ENCODE measurements at regions not wholly inside any gene's neighbourhood (a gene's known extent, or its start where the extent isn't known, plus 50 kb on each side); places are given as distances from the start of the nearest gene placed in this dataset.

DNA sequence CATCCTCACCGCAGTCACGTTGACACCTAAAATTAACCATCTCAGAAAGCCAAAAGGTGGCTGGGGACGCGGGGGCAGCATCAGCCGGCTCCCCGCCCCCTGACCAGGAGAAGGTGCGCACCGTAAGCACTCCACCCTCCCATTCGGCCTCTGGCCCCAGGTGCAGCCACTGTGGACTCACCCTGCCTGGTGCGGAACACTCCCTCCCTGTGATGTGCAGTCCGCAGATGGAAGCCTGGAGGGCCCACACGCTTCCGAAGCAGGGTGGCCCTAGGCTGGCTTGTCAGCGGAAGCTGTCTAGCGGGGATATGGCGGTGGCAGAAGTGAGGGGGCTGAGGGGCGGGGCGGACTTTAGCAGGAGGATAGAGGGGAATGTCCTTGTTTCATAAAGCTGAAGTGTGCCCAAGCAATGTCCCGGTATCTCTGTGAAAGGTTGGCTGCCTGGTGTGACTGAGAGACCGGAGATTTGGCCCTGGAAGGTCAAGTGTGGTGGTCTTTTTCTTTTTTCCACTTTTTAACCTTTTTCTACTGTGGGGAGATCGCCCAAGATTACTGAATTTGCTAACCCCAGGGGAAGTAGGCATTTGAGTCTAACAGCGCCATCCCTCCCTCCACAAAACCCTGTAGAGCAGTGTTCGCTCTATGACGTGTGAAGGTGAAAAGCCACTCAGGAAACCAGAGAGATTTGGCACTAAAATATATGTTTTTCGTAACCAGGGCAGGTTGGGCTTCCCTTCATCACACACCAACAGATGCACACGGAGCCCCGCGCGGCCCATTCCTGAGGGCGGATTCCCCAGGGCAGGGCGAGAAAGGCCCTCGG lies 74.7 kb downstream of the CXCL12 start:
- Mint-ChIP-seq H3K27ac (no peak overlapping the region), H3K27me3 (peaks cover 28% of the 10 kb centered on the region), H3K4me3 (no peak overlapping the region), H3K4me1 (ENCODE audit: low read depth) (peaks cover 9% of the 10 kb centered on the region), H3K9me3 (no peaks in the 10 kb centered on the region), H3K36me3 (ENCODE audit: low read depth) (no peaks in the 10 kb centered on the region)
- DNase-seq, result no peak

DNA sequence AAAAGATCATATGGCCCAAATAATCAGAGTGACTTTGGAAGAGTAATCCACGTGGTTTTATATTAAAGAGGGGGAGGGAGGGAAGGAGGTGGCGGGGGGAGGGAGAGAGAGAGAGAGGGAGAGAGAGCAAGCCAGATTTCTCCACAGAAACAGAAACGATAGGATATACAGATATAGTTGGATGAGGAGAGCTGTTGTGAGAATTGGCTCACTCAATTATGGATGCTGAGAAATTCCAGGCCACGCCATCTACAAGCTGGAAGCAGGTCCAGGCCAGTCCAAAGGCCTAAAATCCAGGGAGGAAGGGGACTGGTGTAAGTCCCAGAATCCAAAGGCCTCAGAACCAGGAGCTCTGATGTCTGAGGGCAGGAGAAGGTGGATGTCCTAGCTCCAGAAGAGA lies 75.5 kb downstream of the CXCL12 start:
- H3K4me1 Mint-ChIP-seq (ENCODE audit: low read depth), result peaks cover 9% of the 10 kb centered on the region
- H3K36me3 Mint-ChIP-seq (ENCODE audit: low read depth), result no peaks in the 10 kb centered on the region
- H3K4me3 Mint-ChIP-seq, result no peak overlapping the region
- peaks cover 28% of the 10 kb centered on the region for H3K27me3 Mint-ChIP-seq
- H3K27ac Mint-ChIP-seq, result no peak overlapping the region
- H3K9me3 Mint-ChIP-seq, result no peaks in the 10 kb centered on the region
- no peak for DNase-seq

DNA sequence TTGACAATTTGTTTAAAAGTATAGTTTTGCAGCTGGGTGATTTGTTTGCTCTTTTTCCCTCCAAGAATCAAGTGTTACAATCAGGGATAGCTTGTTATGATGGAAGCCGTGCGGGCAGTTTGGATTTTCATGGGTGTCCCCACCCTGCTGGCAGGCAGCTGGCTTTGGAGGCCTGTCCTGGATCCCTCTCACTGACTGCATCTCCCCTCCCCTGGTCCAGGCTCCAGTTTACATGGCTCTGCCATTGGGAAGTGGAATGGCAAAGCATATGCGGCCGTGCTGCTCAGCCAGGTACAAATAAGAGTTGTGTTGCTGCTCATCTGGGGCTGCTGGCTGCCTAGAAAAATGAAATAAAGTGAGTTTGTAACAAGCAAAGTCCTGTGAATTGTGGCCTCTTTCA lies 76.0 kb downstream of the CXCL12 start:
- no peaks in the 10 kb centered on the region for H3K9me3 Mint-ChIP-seq
- peaks cover 9% of the 10 kb centered on the region for H3K4me1 Mint-ChIP-seq (ENCODE audit: low read depth)
- no peak for DNase-seq
- no peak overlapping the region for H3K27ac Mint-ChIP-seq
- H3K4me3 Mint-ChIP-seq, result no peak overlapping the region
- peaks cover 25% of the 10 kb centered on the region for H3K27me3 Mint-ChIP-seq
- H3K36me3 Mint-ChIP-seq (ENCODE audit: low read depth), result no peaks in the 10 kb centered on the region

DNA sequence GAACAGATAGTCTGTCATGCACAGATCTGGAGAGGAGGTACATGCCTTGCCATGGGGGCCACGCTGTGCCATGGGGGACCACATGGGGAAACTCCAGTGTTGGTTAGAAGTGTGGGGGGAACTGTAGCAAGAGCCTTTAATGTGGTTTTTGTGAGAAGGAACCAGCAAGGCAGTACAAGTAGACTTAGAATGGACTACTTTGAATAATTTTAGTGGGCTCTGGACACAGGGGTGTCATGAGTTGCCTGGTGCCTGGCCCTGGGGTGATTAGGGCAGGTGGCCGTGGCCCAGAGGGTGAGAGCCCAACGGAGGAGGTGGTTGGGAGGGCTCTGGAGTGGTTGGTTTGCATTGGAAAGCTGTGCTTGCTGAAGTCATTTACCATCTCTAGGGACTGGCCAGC lies 77.2 kb downstream of the CXCL12 start:
- Mint-ChIP-seq H3K27ac (no peak overlapping the region), H3K4me3 (no peak overlapping the region), H3K4me1 (ENCODE audit: low read depth) (peaks cover 9% of the 10 kb centered on the region), H3K36me3 (ENCODE audit: low read depth) (no peaks in the 10 kb centered on the region), H3K9me3 (no peaks in the 10 kb centered on the region), H3K27me3 (peaks cover 20% of the 10 kb centered on the region)
- no peak for DNase-seq

DNA sequence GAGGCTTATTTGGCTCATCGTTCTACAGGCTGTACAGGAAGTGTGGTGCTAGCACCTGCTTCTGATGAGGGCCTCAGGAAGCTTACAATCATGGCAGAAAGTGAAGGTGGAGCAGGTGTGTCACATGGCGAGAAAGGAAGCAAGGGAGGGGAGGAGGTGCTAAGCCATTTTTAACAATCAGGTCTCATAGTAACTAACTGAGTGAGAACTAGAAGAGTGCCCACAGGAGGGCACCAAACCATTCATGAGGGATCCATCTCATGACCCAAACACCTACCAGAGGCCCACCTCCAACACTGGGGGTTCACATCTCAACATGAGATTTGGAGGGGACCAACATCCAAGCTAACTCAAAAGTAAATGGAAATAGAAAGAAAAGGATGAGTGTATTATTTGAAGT lies 78.1 kb downstream of the CXCL12 start:
- H3K4me3 Mint-ChIP-seq, result no peak overlapping the region
- peaks cover 9% of the 10 kb centered on the region for H3K4me1 Mint-ChIP-seq (ENCODE audit: low read depth)
- no peak for DNase-seq
- H3K27ac Mint-ChIP-seq, result no peak overlapping the region
- H3K9me3 Mint-ChIP-seq, result no peaks in the 10 kb centered on the region
- H3K27me3 Mint-ChIP-seq, result peaks cover 13% of the 10 kb centered on the region
- H3K36me3 Mint-ChIP-seq (ENCODE audit: low read depth), result no peaks in the 10 kb centered on the region

DNA sequence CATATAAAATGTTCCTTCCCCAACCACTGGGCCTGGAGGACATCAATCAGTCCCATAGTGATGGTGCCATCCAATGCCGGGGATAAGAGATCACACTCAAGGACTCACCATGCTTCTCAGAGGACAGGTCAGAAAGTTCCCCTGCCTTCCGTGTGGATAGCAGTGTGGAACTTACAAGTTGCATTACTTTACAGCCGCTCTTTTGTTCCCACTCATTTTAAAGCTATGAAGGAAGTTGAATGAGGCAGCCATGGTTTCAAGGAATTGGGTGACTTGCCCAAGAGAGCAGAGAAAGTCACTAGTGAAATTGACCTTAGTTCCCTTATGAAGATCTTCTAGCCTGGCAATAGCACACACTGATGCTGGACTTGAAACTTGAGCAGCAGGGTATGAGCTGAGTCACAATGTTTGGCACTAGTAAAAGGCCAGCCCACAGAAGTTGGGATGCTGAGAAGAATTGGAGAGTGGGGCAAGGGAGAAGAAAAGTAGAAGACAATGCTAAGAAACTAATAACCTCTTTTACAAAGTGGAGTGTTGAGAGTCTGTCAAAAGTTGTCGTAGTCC lies 78.7 kb downstream of the CXCL12 start:
- no peak for DNase-seq
- Mint-ChIP-seq H3K4me3 (no peak overlapping the region), H3K9me3 (no peaks in the 10 kb centered on the region), H3K36me3 (ENCODE audit: low read depth) (no peaks in the 10 kb centered on the region), H3K4me1 (ENCODE audit: low read depth) (peaks cover 4% of the 10 kb centered on the region), H3K27me3 (peaks cover 8% of the 10 kb centered on the region), H3K27ac (no peak overlapping the region)

DNA sequence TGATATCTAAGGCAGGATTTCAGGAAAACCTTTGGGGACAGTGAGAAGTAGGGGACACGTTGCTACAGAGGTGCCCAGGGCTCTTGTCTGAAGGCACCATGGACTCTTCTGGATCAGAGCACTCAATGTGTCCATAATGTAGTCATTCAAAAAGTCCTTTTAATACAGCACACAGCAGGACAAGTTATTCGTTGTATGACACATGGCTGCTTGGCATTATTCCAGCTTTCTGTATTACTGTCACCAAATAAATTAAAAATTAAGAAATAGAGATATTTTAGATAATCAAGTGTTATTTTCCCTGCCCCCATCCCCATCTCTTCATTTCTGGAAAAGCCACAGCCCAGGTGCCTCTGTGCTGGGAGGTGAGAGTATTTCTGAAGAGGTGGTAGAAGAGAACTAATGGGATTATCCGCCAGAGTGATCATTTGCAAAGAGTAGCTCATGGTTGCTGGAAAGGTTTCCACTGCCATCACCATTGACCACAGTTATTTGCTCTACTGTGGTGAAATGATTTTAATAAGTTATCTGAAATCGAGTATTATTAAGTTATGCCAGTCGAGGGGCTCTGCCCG lies 83.0 kb downstream of the CXCL12 start:
- Mint-ChIP-seq H3K9me3 (no peaks in the 10 kb centered on the region), H3K36me3 (ENCODE audit: low read depth) (no peaks in the 10 kb centered on the region), H3K27ac (no peak overlapping the region), H3K4me1 (ENCODE audit: low read depth) (no peaks in the 10 kb centered on the region), H3K27me3 (peaks cover 10% of the 10 kb centered on the region), H3K4me3 (no peak overlapping the region)
- DNase-seq, result no peak

DNA sequence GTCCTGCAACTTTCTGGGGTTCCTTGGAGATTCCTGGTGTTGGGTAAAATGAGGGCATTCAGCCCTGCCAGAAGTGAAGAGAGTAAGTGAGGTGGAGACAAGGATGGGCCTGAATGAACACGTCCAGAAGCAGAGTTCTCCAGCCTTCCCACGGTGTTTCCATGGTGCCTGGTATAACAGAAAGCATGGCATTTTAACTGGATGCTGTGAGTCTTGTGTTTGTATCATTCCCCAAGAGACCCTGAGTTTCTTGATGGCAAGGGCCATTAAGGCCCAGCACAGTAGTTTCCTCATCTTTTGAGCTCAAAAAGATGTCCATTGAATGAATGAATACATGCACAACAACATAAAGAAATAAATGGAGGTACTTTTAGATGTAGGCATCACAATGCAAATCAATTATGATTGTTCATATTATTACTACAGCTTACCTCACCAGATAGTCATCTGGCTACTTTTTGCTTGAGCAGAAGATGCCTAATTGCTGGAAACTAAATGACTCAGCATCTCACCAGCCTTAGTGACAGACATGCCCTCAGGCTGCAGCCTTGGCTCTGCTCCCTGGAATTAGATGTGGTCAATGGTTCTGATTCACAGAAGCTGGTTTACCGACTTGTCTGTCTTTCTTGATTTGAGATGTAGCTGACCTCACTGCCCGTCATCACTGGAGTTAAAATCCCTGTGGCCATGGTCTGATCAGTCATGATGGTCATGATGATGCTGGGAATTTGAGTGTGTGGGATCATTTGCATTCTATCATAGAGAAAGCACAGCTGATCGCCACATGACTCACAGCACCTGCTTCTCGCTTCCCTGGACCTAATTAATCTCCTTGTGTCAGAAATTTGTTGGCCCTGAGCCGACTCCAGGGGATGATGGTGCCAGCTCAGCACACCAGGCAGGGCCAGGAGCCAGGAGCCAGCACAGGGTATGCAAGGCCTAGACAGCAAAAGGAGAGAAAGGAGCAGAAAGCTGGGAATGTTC lies 83.9 kb downstream of the CXCL12 start:
- Mint-ChIP-seq H3K27ac (no peak overlapping the region), H3K9me3 (no peaks in the 10 kb centered on the region), H3K36me3 (ENCODE audit: low read depth) (no peaks in the 10 kb centered on the region), H3K4me1 (ENCODE audit: low read depth) (no peaks in the 10 kb centered on the region), H3K4me3 (no peak overlapping the region), H3K27me3 (peaks cover 14% of the 10 kb centered on the region)
- DNase-seq, result no peak

DNA sequence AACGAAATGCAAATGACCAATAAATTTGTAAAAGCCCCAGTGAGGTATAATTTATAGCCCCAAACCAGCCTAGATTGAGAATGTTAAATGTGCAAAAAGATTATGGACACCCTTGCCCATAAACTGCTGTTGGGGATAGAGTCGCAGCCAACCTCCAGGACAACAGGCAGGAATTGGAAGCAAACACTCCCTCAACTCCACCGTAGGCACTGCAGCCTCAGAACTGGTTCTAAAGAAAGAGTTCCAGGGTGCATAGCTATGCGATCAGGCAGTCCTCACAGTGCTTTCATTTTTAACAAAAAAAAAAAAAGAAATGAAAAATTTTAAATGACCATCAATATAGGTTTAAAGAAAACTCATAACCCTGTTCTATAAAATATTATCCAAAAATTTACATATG lies 86.2 kb downstream of the CXCL12 start:
- peaks cover 14% of the 10 kb centered on the region for H3K27me3 Mint-ChIP-seq
- no peaks in the 10 kb centered on the region for H3K4me1 Mint-ChIP-seq (ENCODE audit: low read depth)
- no peaks in the 10 kb centered on the region for H3K36me3 Mint-ChIP-seq (ENCODE audit: low read depth)
- no peak overlapping the region for H3K4me3 Mint-ChIP-seq
- H3K27ac Mint-ChIP-seq, result no peak overlapping the region
- H3K9me3 Mint-ChIP-seq, result no peaks in the 10 kb centered on the region
- no peak for DNase-seq

DNA sequence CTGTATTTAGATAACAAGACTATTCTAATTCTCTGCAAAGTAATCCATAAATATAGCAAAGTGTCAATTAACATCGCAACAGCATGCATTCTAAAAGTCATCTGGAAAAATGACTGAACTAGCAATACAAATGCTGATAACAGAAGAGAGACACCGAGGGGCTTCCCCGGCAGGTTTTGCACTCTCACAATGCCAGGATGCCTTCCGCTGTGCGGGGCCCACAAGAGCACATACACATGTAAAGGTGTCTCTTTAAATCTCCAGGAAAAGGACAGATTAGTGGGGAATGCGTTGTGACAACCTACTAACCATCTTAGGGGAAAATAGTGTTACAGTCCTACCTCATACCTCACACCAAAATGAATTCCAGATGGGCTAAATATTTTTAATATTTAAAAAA lies 86.9 kb downstream of the CXCL12 start:
- Mint-ChIP-seq H3K4me1 (ENCODE audit: low read depth) (no peaks in the 10 kb centered on the region), H3K27ac (no peak overlapping the region), H3K36me3 (ENCODE audit: low read depth) (no peaks in the 10 kb centered on the region), H3K4me3 (no peak overlapping the region), H3K27me3 (peaks cover 14% of the 10 kb centered on the region), H3K9me3 (no peaks in the 10 kb centered on the region)
- DNase-seq, result no peak

DNA sequence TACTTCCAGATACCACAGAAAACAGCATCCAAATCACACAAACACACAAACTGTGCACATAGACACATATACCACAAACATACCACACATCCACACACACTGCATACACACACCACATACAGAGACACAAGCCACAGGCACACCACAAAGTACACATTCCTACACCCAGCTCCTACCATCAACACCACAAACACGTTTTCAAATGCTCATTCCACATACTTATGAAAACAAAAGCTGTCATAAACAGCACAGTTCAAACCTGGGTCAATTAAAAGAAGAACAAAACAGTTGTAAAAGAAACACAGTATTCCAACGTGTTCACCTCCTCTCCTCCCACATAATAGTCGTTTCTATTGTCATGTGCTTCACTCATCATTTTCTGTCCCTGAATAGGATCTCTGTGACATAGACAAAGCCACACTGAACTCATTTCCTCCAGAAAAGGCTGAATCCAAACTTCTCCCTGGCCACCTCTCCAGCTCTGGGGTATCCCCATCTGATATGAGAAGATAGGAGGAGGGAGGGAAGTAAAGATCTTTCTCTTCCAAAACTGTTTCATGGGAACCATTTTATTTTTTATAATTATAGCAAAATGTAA lies 89.2 kb downstream of the CXCL12 start:
- no peak overlapping the region for H3K27ac Mint-ChIP-seq
- no peak overlapping the region for H3K4me3 Mint-ChIP-seq
- no peaks in the 10 kb centered on the region for H3K4me1 Mint-ChIP-seq (ENCODE audit: low read depth)
- H3K27me3 Mint-ChIP-seq, result peaks cover 27% of the 10 kb centered on the region
- H3K9me3 Mint-ChIP-seq, result no peaks in the 10 kb centered on the region
- DNase-seq, result no peak
- no peaks in the 10 kb centered on the region for H3K36me3 Mint-ChIP-seq (ENCODE audit: low read depth)

DNA sequence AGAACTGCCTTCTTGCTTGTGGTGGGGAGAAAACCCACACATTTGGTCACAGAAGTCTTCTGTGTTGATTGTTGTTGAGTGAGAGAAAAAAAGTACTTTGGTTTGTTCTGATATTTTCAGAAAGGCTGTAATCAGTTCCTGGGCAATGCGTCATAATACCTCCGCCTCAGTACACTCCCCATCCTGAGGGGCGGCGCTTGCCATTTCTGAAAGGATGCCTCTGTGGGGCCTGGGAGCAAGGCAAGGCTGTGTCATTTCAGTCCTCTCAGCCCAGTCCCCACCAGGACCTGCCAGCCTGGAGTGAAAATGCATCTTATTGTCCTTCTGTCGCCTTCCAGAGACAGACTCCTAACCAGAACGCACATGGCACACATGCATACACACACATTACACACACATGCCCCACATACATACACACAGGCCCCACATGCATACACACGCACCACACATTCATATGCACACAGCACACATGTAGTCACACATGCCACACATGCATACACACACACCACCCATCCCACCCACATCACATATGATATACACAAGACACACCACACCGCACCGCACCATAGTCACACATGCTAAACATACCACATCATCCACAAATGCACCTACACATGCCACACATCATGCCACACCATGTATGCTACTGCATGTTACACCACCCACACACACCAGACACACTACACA lies 90.0 kb downstream of the CXCL12 start:
- no peak for DNase-seq
- no peaks in the 10 kb centered on the region for H3K9me3 Mint-ChIP-seq
- peaks cover 24% of the 10 kb centered on the region for H3K27me3 Mint-ChIP-seq
- no peak overlapping the region for H3K4me3 Mint-ChIP-seq
- no peaks in the 10 kb centered on the region for H3K4me1 Mint-ChIP-seq (ENCODE audit: low read depth)
- H3K36me3 Mint-ChIP-seq (ENCODE audit: low read depth), result no peaks in the 10 kb centered on the region
- H3K27ac Mint-ChIP-seq, result no peak overlapping the region

DNA sequence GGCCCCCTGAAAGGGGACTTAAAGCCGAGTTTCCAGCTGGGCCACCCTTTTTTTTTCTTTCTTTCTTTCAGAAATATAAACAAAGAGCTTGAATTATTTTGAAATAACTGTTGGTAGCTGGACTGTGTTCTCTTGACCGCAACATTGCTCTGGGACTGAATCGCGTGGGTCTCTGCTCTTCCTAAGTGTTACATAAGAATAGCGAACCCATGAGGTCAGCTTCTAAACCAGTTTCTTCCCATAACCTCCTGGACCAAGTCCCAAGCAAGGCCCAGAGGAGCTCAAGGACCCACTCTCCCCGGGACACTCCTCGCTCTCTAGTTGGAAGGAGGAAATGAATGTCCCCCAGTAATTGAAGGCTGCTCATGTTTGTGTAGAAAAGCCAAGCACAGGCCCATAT lies 91.1 kb downstream of the CXCL12 start:
- H3K36me3 Mint-ChIP-seq (ENCODE audit: low read depth), result no peaks in the 10 kb centered on the region
- H3K27ac Mint-ChIP-seq, result no peak overlapping the region
- H3K27me3 Mint-ChIP-seq, result peaks cover 24% of the 10 kb centered on the region
- H3K4me3 Mint-ChIP-seq, result no peak overlapping the region
- no peaks in the 10 kb centered on the region for H3K9me3 Mint-ChIP-seq
- no peak for DNase-seq
- H3K4me1 Mint-ChIP-seq (ENCODE audit: low read depth), result no peaks in the 10 kb centered on the region

DNA sequence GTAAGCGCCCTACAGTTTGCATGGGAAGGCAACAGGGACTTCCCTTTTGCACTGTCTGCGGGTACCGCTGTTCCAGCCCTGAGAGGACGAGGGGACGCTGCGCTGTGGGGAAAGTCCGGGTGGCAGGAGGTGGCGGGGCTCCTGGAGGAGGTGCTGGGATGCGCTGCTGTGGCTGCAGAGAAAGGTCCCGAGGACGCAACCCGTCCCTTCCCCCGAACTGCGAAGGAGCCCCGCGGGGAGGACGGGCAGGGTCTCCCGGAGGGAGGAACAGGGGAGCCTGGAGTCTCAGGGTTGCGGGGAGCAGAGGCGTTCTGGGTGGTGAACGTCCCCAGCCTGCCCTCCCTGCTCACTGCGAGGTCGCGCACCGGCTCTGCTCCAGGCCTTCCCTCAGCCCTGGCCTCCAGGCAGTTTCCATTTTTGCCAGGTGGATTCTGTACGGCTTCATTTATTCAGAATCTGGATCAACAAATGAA lies 91.6 kb downstream of the CXCL12 start:
- Mint-ChIP-seq H3K36me3 (ENCODE audit: low read depth) (no peaks in the 10 kb centered on the region), H3K27ac (no peak overlapping the region), H3K4me1 (ENCODE audit: low read depth) (no peaks in the 10 kb centered on the region), H3K27me3 (peaks cover 24% of the 10 kb centered on the region), H3K9me3 (no peaks in the 10 kb centered on the region), H3K4me3 (no peak overlapping the region)
- DNase-seq, result no peak
